ENCODE measurements at regions not wholly inside any gene's neighbourhood (a gene's known extent, or its start where the extent isn't known, plus 50 kb on each side); places are given as distances from the start of the nearest gene placed in this dataset.

- no peak for TF ChIP-seq CTCF (IDR thresholded peaks at IDR 0.05; ENCODE audit: low read depth, low read length, missing input control)
- TF ChIP-seq RAD21 (IDR thresholded peaks at IDR 0.05) = no peak
- TF ChIP-seq TAF1 (conservative IDR thresholded peaks at IDR 0.05) = no peak
These were observed 145.9 kb upstream of the MBNL1 start for GRCh38 chr3:152122851-152123250.
